Esophagus squamous epithelium (tissue), 4 donors: ENCODE measurements at regions not wholly inside any gene's neighbourhood (a gene's known extent, or its start where the extent isn't known, plus 50 kb on each side); places are given as distances from the start of the nearest gene placed in this dataset.

Experiments used
- POLR2A ChIP-seq, 4 donors: fragments of 450-650 bp; IDR thresholded peaks; one replicate each; pipeline ENCODE4 v1.6.1; 2017; ENCODE audit warnings: antibody characterized with exemption in 4 of 4, mild to moderate bottlenecking in 4 of 4, moderate library complexity in 3 of 4
- TF ChIP-seq, protein P1 (sequence below), 6 experiments: fragments of 450-650 bp in 4 of 6; fragments of 200-600 bp in 2 of 6; sonication (generic) in 2 of 6; IDR thresholded peaks; one replicate each; pipeline ENCODE4 v1.5.1; 2016 to 2019; ENCODE audit warnings: antibody characterized with exemption in 6 of 6, mild to moderate bottlenecking in 4 of 6, moderate library complexity in 4 of 6

DNA sequence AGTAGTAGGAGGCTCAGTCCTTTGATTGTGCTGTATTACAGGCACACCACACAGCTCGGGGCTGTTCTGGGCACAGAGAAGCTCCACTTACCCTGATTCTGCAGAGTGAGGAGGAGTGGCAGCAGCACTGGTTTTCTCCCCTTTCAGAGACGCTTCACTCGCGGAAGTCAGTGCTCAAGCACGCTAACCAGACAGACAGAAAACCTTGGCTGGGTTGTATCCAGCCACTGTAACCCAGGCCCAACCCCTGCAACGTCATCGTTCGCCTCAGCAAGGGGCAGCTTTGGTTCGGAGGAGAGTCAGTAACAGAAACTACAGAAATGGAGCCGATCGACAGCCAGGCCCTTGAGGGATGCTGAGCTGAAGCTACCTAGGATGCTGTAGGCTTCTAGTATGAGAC, 171.0 kb downstream of the SLC16A9 start:
- TF ChIP-seq, protein P1, sequence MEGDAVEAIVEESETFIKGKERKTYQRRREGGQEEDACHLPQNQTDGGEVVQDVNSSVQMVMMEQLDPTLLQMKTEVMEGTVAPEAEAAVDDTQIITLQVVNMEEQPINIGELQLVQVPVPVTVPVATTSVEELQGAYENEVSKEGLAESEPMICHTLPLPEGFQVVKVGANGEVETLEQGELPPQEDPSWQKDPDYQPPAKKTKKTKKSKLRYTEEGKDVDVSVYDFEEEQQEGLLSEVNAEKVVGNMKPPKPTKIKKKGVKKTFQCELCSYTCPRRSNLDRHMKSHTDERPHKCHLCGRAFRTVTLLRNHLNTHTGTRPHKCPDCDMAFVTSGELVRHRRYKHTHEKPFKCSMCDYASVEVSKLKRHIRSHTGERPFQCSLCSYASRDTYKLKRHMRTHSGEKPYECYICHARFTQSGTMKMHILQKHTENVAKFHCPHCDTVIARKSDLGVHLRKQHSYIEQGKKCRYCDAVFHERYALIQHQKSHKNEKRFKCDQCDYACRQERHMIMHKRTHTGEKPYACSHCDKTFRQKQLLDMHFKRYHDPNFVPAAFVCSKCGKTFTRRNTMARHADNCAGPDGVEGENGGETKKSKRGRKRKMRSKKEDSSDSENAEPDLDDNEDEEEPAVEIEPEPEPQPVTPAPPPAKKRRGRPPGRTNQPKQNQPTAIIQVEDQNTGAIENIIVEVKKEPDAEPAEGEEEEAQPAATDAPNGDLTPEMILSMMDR (IDR thresholded peaks at IDR 0.05), result no peak
- TF ChIP-seq POLR2A (IDR thresholded peaks at IDR 0.05), result no peak
